ENCODE measurements at regions not wholly inside any gene's neighbourhood (a gene's known extent, or its start where the extent isn't known, plus 50 kb on each side); places are given as distances from the start of the nearest gene placed in this dataset.

GRCh38 chr4:144284026-144284425 is 143.5 kb upstream of the GYPA start:
- TF ChIP-seq CTCF (IDR thresholded peaks at IDR 0.05), result no peak
- no peak for TF ChIP-seq POLR2A (IDR thresholded peaks at IDR 0.05)
